HepG2 (cell line): ENCODE measurements at regions not wholly inside any gene's neighbourhood (a gene's known extent, or its start where the extent isn't known, plus 50 kb on each side); places are given as distances from the start of the nearest gene placed in this dataset.

Source experiments
- ATAC-seq: fragments of 200-7000 bp; cut with Tn5 transposase; 3 replicates; pipeline ENCODE4 v1.9.1; 2020; ENCODE audit warnings: mild to moderate bottlenecking, moderate library complexity
- BruUV-seq: library from RNA; stranded (reverse); fragments of 400-500 nt; replicated peaks from 2 replicates; lab custom pipeline; 2021; lab: Mats Ljungman, UMichigan
- CTCF ChIA-PET: fragments of 300-600 bp; formaldehyde crosslinking; extraction: SDS; loops from one replicate; lab custom pipeline; 2021; ENCODE audit warnings: low total read pairs, inconsistent platforms, low intra/inter-chr PET ratio; lab: Yijun Ruan, JAX
- POLR2A ChIA-PET: fragments of 350-600 bp; sonication (Branson Sonifier 250); formaldehyde crosslinking; loops from one replicate; lab custom pipeline; 2020; ENCODE audit warnings: antibody characterized with exemption, inconsistent platforms; lab: Yijun Ruan, JAX
- DNase-seq: peaks from one replicate; pipeline ENCODE4 v3.0.0-alpha.2; 2015; ENCODE audit warnings: low spot score
- FAIRE-seq: peaks from 3 replicates; lab custom pipeline; 2011; peaks lifted over from hg19 to GRCh38; lab: Jason Lieb, UNC
- H2AFZ ChIP-seq: one replicate; pipeline ENCODE4 v1.6.1; 2011; ENCODE audit warnings: low read length, inconsistent platforms
- H3K27ac ChIP-seq: fragments of 300-600 bp; 3 replicates; pipeline ENCODE4 v1.8.0; 2011; ENCODE audit warnings: mixed run types, mild to moderate bottlenecking, mixed read lengths, low read length, inconsistent platforms; ENCODE audit not compliant: insufficient read depth; ENCODE audit errors: extremely low read length
- H3K27me3 ChIP-seq, 2 experiments: fragments of 200-600 bp in 1 of 2; 2 replicates in 1 of 2; 3 replicates in 1 of 2; pipeline versions ENCODE4 v1.6.0 to v1.8.0; 2011; ENCODE audit warnings: low read length in 2 of 2, mild to moderate bottlenecking in 2 of 2, moderate library complexity in 2 of 2, inconsistent platforms in 1 of 2; ENCODE audit not compliant: insufficient read depth in 2 of 2, control insufficient read depth in 1 of 2
- H3K36me3 ChIP-seq, 2 experiments: fragments of 200-600 bp in 1 of 2; replicated peaks in 1 of 2; 2 replicates in 1 of 2; 3 replicates in 1 of 2; pipeline versions ENCODE4 v1.5.1 to v1.8.0; 2011; ENCODE audit warnings: low read length in 2 of 2, inconsistent platforms in 1 of 2; ENCODE audit not compliant: insufficient read depth in 2 of 2, control insufficient read depth in 1 of 2
- H3K4me1 ChIP-seq: 2 replicates; pipeline ENCODE4 v1.5.1; 2012; ENCODE audit warnings: low read length, inconsistent platforms; ENCODE audit not compliant: insufficient read depth
- H3K4me2 ChIP-seq: 2 replicates; pipeline ENCODE4 v1.6.0; 2011; ENCODE audit warnings: low read depth, low read length, inconsistent platforms
- H3K4me3 ChIP-seq, 3 experiments: fragments of 200-600 bp in 1 of 3; sonication (generic), shearing (Covaris generic) in 1 of 3; replicated peaks in 1 of 3; 2 replicates each; pipeline ENCODE4 v1.5.1; 2011 to 2016; ENCODE audit warnings: low read length in 3 of 3, inconsistent platforms in 2 of 3, low read depth in 2 of 3, mild to moderate bottlenecking in 2 of 3, control low read depth in 1 of 3, mixed read lengths in 1 of 3; ENCODE audit not compliant: insufficient read depth in 1 of 3
- H3K79me2 ChIP-seq: one replicate; pipeline ENCODE4 v1.6.1; 2011; ENCODE audit warnings: low read length, inconsistent platforms; ENCODE audit not compliant: insufficient read depth
- H3K9ac ChIP-seq: 2 replicates; pipeline ENCODE4 v1.6.0; 2011; ENCODE audit warnings: mild to moderate bottlenecking, low read depth, low read length, inconsistent platforms; ENCODE audit not compliant: insufficient read depth
- H3K9me3 ChIP-seq: 2 replicates; pipeline ENCODE4 v1.5.1; 2012; ENCODE audit warnings: mild to moderate bottlenecking, low read length
- H4K20me1 ChIP-seq: 2 replicates; pipeline ENCODE4 v1.6.0; 2011; ENCODE audit warnings: inconsistent platforms, mild to moderate bottlenecking, low read length, moderate library complexity; ENCODE audit not compliant: insufficient read depth
- AGO1 ChIP-seq: fragments of 200-400 bp; formaldehyde crosslinking; IDR thresholded peaks from 2 replicates; pipeline ENCODE4 v1.6.1; 2017; ENCODE audit warnings: mild to moderate bottlenecking, low read depth, low read length, moderate library complexity; ENCODE audit not compliant: poor library complexity, severe bottlenecking
- FIP1L1 ChIP-seq: fragments of 200-400 bp; formaldehyde crosslinking; IDR thresholded peaks from 2 replicates; pipeline ENCODE4 v1.6.1; 2018; ENCODE audit warnings: low read depth, mild to moderate bottlenecking, low read length, moderate library complexity, borderline replicate concordance; ENCODE audit not compliant: insufficient read depth
- FLYWCH1 ChIP-seq: sonication (generic); formaldehyde crosslinking; IDR thresholded peaks from 2 replicates; pipeline ENCODE4 v1.8.1; 2023; ENCODE audit warnings: mild to moderate bottlenecking, missing genetic modification reagents
- MAFG ChIP-seq: sonication (generic); formaldehyde crosslinking; IDR thresholded peaks from 2 replicates; pipeline ENCODE4 v1.5.1; 2020; ENCODE audit warnings: mild to moderate bottlenecking, missing genetic modification reagents
- MEIS2 ChIP-seq: sonication (generic); formaldehyde crosslinking; IDR thresholded peaks from 2 replicates; pipeline ENCODE4 v1.9.0; 2021; ENCODE audit warnings: mild to moderate bottlenecking, missing genetic modification reagents
- RBM39 ChIP-seq: fragments of 200-400 bp; formaldehyde crosslinking; IDR thresholded peaks from one replicate; pipeline ENCODE4 v1.6.1; 2018; ENCODE audit warnings: antibody characterized with exemption, mild to moderate bottlenecking, low read depth, low read length; ENCODE audit not compliant: poor library complexity, severe bottlenecking
- REPIN1 ChIP-seq: sonication (generic); formaldehyde crosslinking; IDR thresholded peaks from 2 replicates; pipeline ENCODE4 v1.8.0; 2022; ENCODE audit warnings: missing genetic modification reagents, low read depth, mild to moderate bottlenecking, borderline replicate concordance
- SMAD9 ChIP-seq: sonication (generic); formaldehyde crosslinking; IDR thresholded peaks from 2 replicates; pipeline ENCODE4 v1.5.1; 2020; ENCODE audit warnings: mild to moderate bottlenecking, missing genetic modification reagents
- SRF ChIP-seq: IDR thresholded peaks from 2 replicates; pipeline ENCODE4 v1.6.1; 2011; ENCODE audit warnings: mild to moderate bottlenecking, low read depth, low read length, moderate library complexity
- TAF1 ChIP-seq: sonication (generic); formaldehyde crosslinking; IDR thresholded peaks from 2 replicates; pipeline ENCODE4 v1.4.0; 2020; ENCODE audit warnings: missing genetic modification reagents
- TCF7 ChIP-seq: sonication (generic); IDR thresholded peaks from 2 replicates; pipeline ENCODE4 v1.6.1; 2016; ENCODE audit warnings: antibody characterized with exemption, low read depth
- ZNF10 ChIP-seq: sonication (generic); formaldehyde crosslinking; IDR thresholded peaks from 2 replicates; pipeline ENCODE4 v1.4.0; 2020; ENCODE audit warnings: mild to moderate bottlenecking, low read depth, missing genetic modification reagents, borderline replicate concordance
- ZNF124 ChIP-seq: sonication (generic); formaldehyde crosslinking; IDR thresholded peaks from 2 replicates; pipeline ENCODE4 v1.4.0; 2020; ENCODE audit warnings: missing genetic modification reagents
- ZNF354B ChIP-seq: sonication (generic); formaldehyde crosslinking; IDR thresholded peaks from 2 replicates; pipeline ENCODE4 v1.8.0; 2022; ENCODE audit warnings: mild to moderate bottlenecking, missing genetic modification reagents
- ZNF570 ChIP-seq: sonication (generic); formaldehyde crosslinking; IDR thresholded peaks from 2 replicates; pipeline ENCODE4 v1.4.0; 2020; ENCODE audit warnings: mild to moderate bottlenecking, missing genetic modification reagents, borderline replicate concordance
- ZNF687 ChIP-seq: sonication (generic); formaldehyde crosslinking; IDR thresholded peaks from 2 replicates; pipeline ENCODE4 v1.5.1; 2020; ENCODE audit warnings: mild to moderate bottlenecking, missing genetic modification reagents, moderate library complexity
- ZNF850 ChIP-seq: sonication (generic); formaldehyde crosslinking; conservative IDR thresholded peaks from 2 replicates; pipeline ENCODE4 v1.9.0; 2021; ENCODE audit warnings: mild to moderate bottlenecking, missing genetic modification reagents
- WGBS: methylation state at CpG from one replicate; pipeline ENCODE4 v1.1.6; 2017; ENCODE audit warnings: low lambda C conversion rate; 5-methylcytosine and 5-hydroxymethylcytosine counted together
- in situ Hi-C: cut with HindIII; loops from 2 replicates; pipeline ENCODE4 v1.10.0; 2017; ENCODE audit warnings: low pct_unique_long_range_greater_than_20kb; ENCODE audit not compliant: extremely low pct_ligation_motif_present
- intact Hi-C: fragments of 100-400 bp; cut with micrococcal nuclease; formaldehyde crosslinking; loops from one replicate; pipeline ENCODE4 v1.10.0; 2022; ENCODE audit not compliant: unreplicated experiment

DNA sequence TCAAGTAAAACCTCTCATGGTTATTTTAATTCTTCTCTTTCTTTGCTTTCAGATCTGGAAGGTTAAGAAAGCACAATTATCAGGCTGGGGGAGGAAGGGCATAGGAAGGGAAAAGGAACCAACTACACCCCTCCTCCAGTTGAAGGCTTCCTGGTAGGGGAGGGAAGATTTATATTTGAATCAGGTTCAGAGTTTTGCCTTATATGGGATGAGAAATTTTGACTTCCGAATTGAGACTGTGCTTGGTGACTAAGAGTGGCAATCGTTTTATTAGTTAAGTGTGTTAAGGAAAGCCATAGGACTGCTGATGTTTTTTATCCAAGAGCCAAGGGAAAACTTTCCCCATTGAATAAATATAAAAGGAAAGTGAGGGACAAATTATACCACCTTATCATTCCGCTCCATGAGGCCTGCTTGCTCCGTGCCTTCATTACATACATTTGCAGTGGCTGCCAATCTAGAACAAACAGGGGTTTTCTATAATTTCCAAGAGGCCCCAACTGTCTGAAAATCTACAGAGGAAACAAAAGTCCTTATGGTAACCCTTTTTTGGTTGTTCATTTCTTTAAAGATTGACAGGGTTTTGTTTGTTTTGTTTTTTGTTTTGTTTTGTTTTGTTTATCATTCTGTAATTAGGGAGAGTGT, 115.7 kb upstream of the EPB41L4A start:
- in situ Hi-C loops (no loop called here), intact Hi-C loops (no loop called here)
- Histone ChIP-seq H3K27ac (no peak overlapping the region), H3K4me2 (no peak overlapping the region), H3K4me1 (no peaks in the 10 kb centered on the region), H3K79me2 (no peaks in the 10 kb centered on the region), H2AFZ (no peak overlapping the region), H3K27me3 (peaks cover 0 to 6% of the 10 kb centered on the region in 2 experiments; a peak in 2 of 5 replicates), H4K20me1 (no peaks in the 10 kb centered on the region), H3K9me3 (no peaks in the 10 kb centered on the region), H3K36me3 (no peaks in the 10 kb centered on the region), H3K4me3 (no peak overlapping the region), H3K9ac (no peak overlapping the region)
- no peak for ATAC-seq
- DNase-seq, result no peak
- TF ChIP-seq FIP1L1 (no peak), SRF (no peak), RBM39 (no peak), REPIN1 (no peak)
- CTCF ChIA-PET, result no interaction called here
- no TSS peak for BruUV-seq
- POLR2A ChIA-PET, result no interaction called here
- 29% methylated on average over 4 of the region's 4 CpGs for WGBS
- FAIRE-seq, result no peak

- H3K4me2 ChIP-seq, result no peak overlapping the region
- BruUV-seq, result no TSS peak
- H3K36me3 ChIP-seq, result no peaks in the 10 kb centered on the region
- no peaks in the 10 kb centered on the region for H4K20me1 ChIP-seq
- peaks cover 0 to 6% of the 10 kb centered on the region in 2 experiments; a peak in 2 of 5 replicates for H3K27me3 ChIP-seq
- FAIRE-seq (no peak), ATAC-seq (no peak), DNase-seq (no peak)
- whole genome bisulfite sequencing, result 2% methylated on average over 2 of the region's 2 CpGs
- intact Hi-C loops, result no loop called here
- H3K9ac ChIP-seq, result no peak overlapping the region
- H2AFZ ChIP-seq, result no peak overlapping the region
- no peaks in the 10 kb centered on the region for H3K9me3 ChIP-seq
- ChIA-PET POLR2A (no interaction called here), CTCF (no interaction called here)
- no peak overlapping the region for H3K27ac ChIP-seq
- no peaks in the 10 kb centered on the region for H3K4me1 ChIP-seq
- in situ Hi-C loops, result no loop called here
- no peak overlapping the region for H3K4me3 ChIP-seq
- H3K79me2 ChIP-seq, result no peaks in the 10 kb centered on the region
- TF ChIP-seq ZNF354B (CRISPR knock-in tag) (no peak), ZNF124 (CRISPR knock-in tag) (no peak), MEIS2 (CRISPR knock-in tag) (no peak), ZNF570 (CRISPR knock-in tag) (no peak), SMAD9 (CRISPR knock-in tag) (no peak), ZNF850 (no peak), ZNF687 (no peak), TAF1 (CRISPR knock-in tag) (no peak), ZNF10 (no peak), TCF7 (no peak), FLYWCH1 (CRISPR knock-in tag) (no peak), AGO1 (no peak), MAFG (CRISPR knock-in tag) (no peak)
These were observed 116.3 kb upstream of the EPB41L4A start for GRCh38 chr5:112535356-112535755.
